ENCODE measurements at regions not wholly inside any gene's neighbourhood (a gene's known extent, or its start where the extent isn't known, plus 50 kb on each side); places are given as distances from the start of the nearest gene placed in this dataset.

- TF ChIP-seq CTCF (IDR thresholded peaks at IDR 0.05) = no peak
- no peak for ATAC-seq (ENCODE audit: low FRiP score)
Observed at GRCh38 chr1:188343914-188344313, 1515.2 kb downstream of the PLA2G4A start.

GRCh38 chr1:188350104-188350503 is 1521.4 kb downstream of the PLA2G4A start:
- TF ChIP-seq CTCF (IDR thresholded peaks at IDR 0.05) = no peak
- DNase-seq (ENCODE audit: low spot score) (no peak), ATAC-seq (ENCODE audit: low FRiP score) (no peak)

More at GRCh38 chr1:188343914-188344313, 1515.2 kb downstream of the PLA2G4A start:
- DNase-seq (ENCODE audit: low spot score) = no peak

GRCh38 chr1:188355082-188355481 is 1526.3 kb downstream of the PLA2G4A start:
- no peak for TF ChIP-seq CTCF (IDR thresholded peaks at IDR 0.05)
- DNase-seq (ENCODE audit: low spot score) = no peak
- ATAC-seq (ENCODE audit: low FRiP score) = no peak

GRCh38 chr1:188355847-188356246 is 1527.1 kb downstream of the PLA2G4A start:
- no peak for TF ChIP-seq CTCF (IDR thresholded peaks at IDR 0.05)
- ATAC-seq (ENCODE audit: low FRiP score) (no peak), DNase-seq (ENCODE audit: low spot score) (no peak)

- TF ChIP-seq CTCF (IDR thresholded peaks at IDR 0.05) = no peak
- DNase-seq (ENCODE audit: low spot score) = no peak
- no peak for ATAC-seq (ENCODE audit: low FRiP score)
Observed at GRCh38 chr1:188359315-188359714, 1530.6 kb downstream of the PLA2G4A start.

- TF ChIP-seq CTCF (IDR thresholded peaks at IDR 0.05) = no peak
- ATAC-seq (ENCODE audit: low FRiP score) = no peak
- DNase-seq (ENCODE audit: low spot score) = no peak
Observed at GRCh38 chr1:188363943-188364342, 1535.2 kb downstream of the PLA2G4A start.

GRCh38 chr1:188364927-188365449 is 1536.2 kb downstream of the PLA2G4A start:
- no peak for TF ChIP-seq CTCF (IDR thresholded peaks at IDR 0.05)
- no peak for DNase-seq (ENCODE audit: low spot score)
- no peak for ATAC-seq (ENCODE audit: low FRiP score)

Data from omental fat pad (tissue), 3 donors.